B cell (primary cell): ENCODE measurements at regions not wholly inside any gene's neighbourhood (a gene's known extent, or its start where the extent isn't known, plus 50 kb on each side); places are given as distances from the start of the nearest gene placed in this dataset.

ENCODE experiments used
- ATAC-seq: fragments of 200-7000 bp; cut with Tn5 transposase; one replicate; pipeline ENCODE4 v1.10.0; 2021; ENCODE audit warnings: low read depth, mild to moderate bottlenecking, moderate number of reproducible peaks, moderate library complexity
- CTCF ChIA-PET: fragments of 350-600 bp; sonication (Branson Sonifier 250); formaldehyde crosslinking; loops from one replicate; lab custom pipeline; 2021; ENCODE audit warnings: antibody characterized with exemption, inconsistent platforms; lab: Charles Lee
- POLR2A ChIA-PET: fragments of 350-600 bp; sonication (Branson Sonifier 250); formaldehyde crosslinking; loops from one replicate; lab custom pipeline; 2021; ENCODE audit warnings: antibody characterized with exemption; lab: Charles Lee
- DNase-seq: peaks from one replicate; pipeline ENCODE4 v3.0.0; 2013
- H2AFZ ChIP-seq: 2 replicates; pipeline ENCODE4 v1.6.1; 2012; ENCODE audit warnings: mild to moderate bottlenecking, low read depth, low read length; ENCODE audit not compliant: insufficient read depth, poor library complexity, severe bottlenecking
- H3K27ac ChIP-seq, 2 donors: 1 replicate in 1 of 2; 2 replicates in 1 of 2; pipeline ENCODE4 v1.5.1; 2012 to 2013; ENCODE audit warnings: low read length in 2 of 2, mild to moderate bottlenecking in 2 of 2, moderate library complexity in 1 of 2
- H3K27me3 ChIP-seq, 4 experiments: fragments of 200-600 bp in 1 of 4; sonication (generic) in 1 of 4; replicated peaks in 1 of 4; 1 replicate in 2 of 4; 2 replicates in 2 of 4; pipeline versions ENCODE4 v1.6.1 to v1.7.0; 2013 to 2016; ENCODE audit warnings: low read length in 3 of 4, mild to moderate bottlenecking in 2 of 4, mixed read lengths in 1 of 4, moderate library complexity in 1 of 4; ENCODE audit not compliant: insufficient read depth in 4 of 4, control insufficient read depth in 3 of 4; ENCODE audit errors: control extremely low read depth in 1 of 4
- H3K36me3 ChIP-seq, 2 experiments: replicated peaks in 1 of 2; 1 replicate in 1 of 2; 2 replicates in 1 of 2; pipeline versions ENCODE4 v1.6.1 to v1.7.1; 2013; ENCODE audit warnings: low read length in 1 of 2; ENCODE audit not compliant: insufficient read depth in 2 of 2, control insufficient read depth in 1 of 2; ENCODE audit errors: control extremely low read depth in 1 of 2, extremely low read depth in 1 of 2
- H3K4me1 ChIP-seq, 2 donors: fragments of 200-600 bp in 1 of 2; sonication (generic) in 1 of 2; 1 replicate in 1 of 2; 2 replicates in 1 of 2; pipeline versions ENCODE4 v1.5.1 to v1.6.1; 2013 to 2017; ENCODE audit warnings: low read length in 2 of 2; ENCODE audit not compliant: control insufficient read depth in 2 of 2, insufficient read depth in 2 of 2
- H3K4me2 ChIP-seq: replicated peaks from 2 replicates; pipeline ENCODE3; 2012; ENCODE audit warnings: mild to moderate bottlenecking, low read depth, low read length; ENCODE audit not compliant: poor library complexity, severe bottlenecking
- H3K4me3 ChIP-seq, 5 experiments: fragments of 200-600 bp in 1 of 5; sonication (generic) in 1 of 5; 1 replicate in 3 of 5; 2 replicates in 2 of 5; pipeline versions ENCODE4 v1.5.1 to v1.7.0; 2011 to 2016; ENCODE audit warnings: low read length in 4 of 5, mild to moderate bottlenecking in 4 of 5, low read depth in 2 of 5, control low read depth in 1 of 5, moderate library complexity in 1 of 5; ENCODE audit not compliant: insufficient read depth in 1 of 5; ENCODE audit errors: control extremely low read depth in 1 of 5, extremely low read depth in 1 of 5
- H3K79me2 ChIP-seq: fragments of 200-600 bp; sonication (generic); one replicate; pipeline ENCODE4 v1.6.0; 2016; ENCODE audit warnings: low read length; ENCODE audit not compliant: control insufficient read depth, insufficient read depth
- H3K9ac ChIP-seq: fragments of 200-600 bp; sonication (generic); 2 replicates; pipeline ENCODE4 v1.6.1; 2017; ENCODE audit warnings: mild to moderate bottlenecking, low read length, moderate library complexity
- H3K9me3 ChIP-seq, 3 donors: one replicate each; pipeline versions ENCODE4 v1.6.1 to v1.7.1; 2013; ENCODE audit warnings: low read length in 2 of 3; ENCODE audit not compliant: control insufficient read depth in 2 of 3, insufficient read depth in 1 of 3; ENCODE audit errors: control extremely low read depth in 1 of 3
- H4K20me1 ChIP-seq: 2 replicates; pipeline ENCODE4 v1.6.0; 2012; ENCODE audit warnings: mild to moderate bottlenecking, low read length; ENCODE audit not compliant: insufficient read depth, control insufficient read depth, poor library complexity, severe bottlenecking
- H3K27ac Mint-ChIP-seq: one replicate; pipeline ENCODE4 v1.8.0; 2021; ENCODE audit warnings: mixed read lengths
- H3K27me3 Mint-ChIP-seq: one replicate; pipeline ENCODE4 v1.8.0; 2021; ENCODE audit warnings: mixed read lengths
- H3K4me1 Mint-ChIP-seq: one replicate; pipeline ENCODE4 v1.8.0; 2021; ENCODE audit warnings: mixed read lengths
- H3K4me3 Mint-ChIP-seq: one replicate; pipeline ENCODE4 v1.8.0; 2021; ENCODE audit warnings: mixed read lengths
- H3K9me3 Mint-ChIP-seq: one replicate; pipeline ENCODE4 v1.8.0; 2022; ENCODE audit warnings: mixed read lengths; ENCODE audit not compliant: insufficient read depth
- CTCF ChIP-seq: fragments of 200-600 bp; IDR thresholded peaks from one replicate; pipeline ENCODE4 v1.8.0; 2022; ENCODE audit warnings: antibody characterized with exemption, mild to moderate bottlenecking
- EZH2 ChIP-seq: IDR thresholded peaks from 2 replicates; pipeline ENCODE4 v1.6.1; 2012; ENCODE audit warnings: borderline replicate concordance, low read depth, mild to moderate bottlenecking, moderate library complexity, low read length; ENCODE audit not compliant: insufficient read depth, poor library complexity, severe bottlenecking
- WGBS: methylation state at CpG from one replicate; pipeline ENCODE4 v1.1.5; 2013; ENCODE audit warnings: missing lambda C conversion rate; ENCODE audit not compliant: insufficient coverage; 5-methylcytosine and 5-hydroxymethylcytosine counted together
- intact Hi-C: fragments of 100-400 bp; cut with micrococcal nuclease; formaldehyde crosslinking; loops from one replicate; pipeline ENCODE4 v1.10.0; 2022

- H3K27ac ChIP-seq, result no peak overlapping the region
- Mint-ChIP-seq H3K4me1 (peaks cover 8% of the 10 kb centered on the region), H3K27ac (no peak overlapping the region), H3K9me3 (no peaks in the 10 kb centered on the region), H3K27me3 (no peaks in the 10 kb centered on the region), H3K4me3 (no peak overlapping the region)
- ATAC-seq (no peak), DNase-seq (no peak)
- H2AFZ ChIP-seq, result no peak overlapping the region
- H3K79me2 ChIP-seq, result no peaks in the 10 kb centered on the region
- H3K4me3 ChIP-seq, result no peak overlapping the region
- no peaks in the 10 kb centered on the region for H3K36me3 ChIP-seq
- no peak for TF ChIP-seq EZH2
- H3K9ac ChIP-seq, result no peak overlapping the region
- no peak overlapping the region for H3K4me2 ChIP-seq
- H3K9me3 ChIP-seq, result no peaks in the 10 kb centered on the region
- POLR2A ChIA-PET, result no interaction called here
- peaks cover 3 to 16% of the 10 kb centered on the region in 2 donors for H3K4me1 ChIP-seq
- intact Hi-C loops, result no loop called here
- no peaks in the 10 kb centered on the region for H3K27me3 ChIP-seq
- H4K20me1 ChIP-seq, result no peaks in the 10 kb centered on the region
- CTCF ChIA-PET, result no interaction called here
Observed at GRCh38 chr19:29889702-29890101, 52.3 kb upstream of the URI1 start.

GRCh38 chr19:29890392-29890791, 51.6 kb upstream of the URI1 start:
- H3K27me3 Mint-ChIP-seq, result no peaks in the 10 kb centered on the region
- ChIA-PET POLR2A (no interaction called here), CTCF (no interaction called here)
- Histone ChIP-seq H4K20me1 (no peaks in the 10 kb centered on the region), H3K9ac (no peak overlapping the region), H3K4me3 (no peak overlapping the region), H3K27ac (no peak overlapping the region), H3K79me2 (no peaks in the 10 kb centered on the region), H2AFZ (no peak overlapping the region), H3K27me3 (no peaks in the 10 kb centered on the region), H3K4me1 (peaks cover 3 to 16% of the 10 kb centered on the region in 2 donors), H3K36me3 (no peaks in the 10 kb centered on the region), H3K9me3 (no peaks in the 10 kb centered on the region), H3K4me2 (no peak overlapping the region)
- H3K27ac Mint-ChIP-seq, result no peak overlapping the region
- H3K4me1 Mint-ChIP-seq, result peaks cover 8% of the 10 kb centered on the region
- no peak for DNase-seq
- no peak for ATAC-seq
- TF ChIP-seq EZH2 (no peak), CTCF (no peak)
- no peaks in the 10 kb centered on the region for H3K9me3 Mint-ChIP-seq
- 89% methylated on average over 1 of the region's 1 CpG for WGBS
- intact Hi-C loops, result no loop called here
- H3K4me3 Mint-ChIP-seq, result no peak overlapping the region
